Lung (tissue), 11 donors: ENCODE measurements at regions not wholly inside any gene's neighbourhood (a gene's known extent, or its start where the extent isn't known, plus 50 kb on each side); places are given as distances from the start of the nearest gene placed in this dataset.
A peak's percentile ranks its signal among the peaks of the same experiment; 100 is the strongest.

ENCODE experiments used
- ATAC-seq: fragments of 200-7000 bp; cut with Tn5 transposase; one replicate; pipeline ENCODE4 v1.9.1; 2020; ENCODE audit warnings: moderate number of reproducible peaks; ENCODE audit not compliant: insufficient read depth, low FRiP score
- DNase-seq, 3 donors: peaks; one replicate each; pipeline ENCODE4 v3.0.0-alpha.2; 2013 to 2017
- H3K27ac ChIP-seq, 2 donors: one replicate each; pipeline ENCODE4 v1.5.1; 2013; ENCODE audit warnings: mild to moderate bottlenecking in 2 of 2, moderate library complexity in 2 of 2, control low read depth in 1 of 2, inconsistent platforms in 1 of 2, low read depth in 1 of 2, low read length in 1 of 2
- H3K27me3 ChIP-seq, 3 donors: one replicate each; pipeline ENCODE4 v1.5.1; 2013; ENCODE audit warnings: low read length in 2 of 3; ENCODE audit not compliant: control insufficient read depth in 3 of 3, insufficient read depth in 3 of 3
- H3K36me3 ChIP-seq, 4 donors: one replicate each; pipeline ENCODE4 v1.5.1; 2013; ENCODE audit warnings: low read length in 4 of 4, mild to moderate bottlenecking in 1 of 4, moderate library complexity in 1 of 4; ENCODE audit not compliant: control insufficient read depth in 4 of 4, insufficient read depth in 4 of 4
- H3K4me1 ChIP-seq, 5 donors: one replicate each; pipeline ENCODE4 v1.5.1; 2013; ENCODE audit warnings: low read length in 5 of 5, mild to moderate bottlenecking in 2 of 5, moderate library complexity in 1 of 5; ENCODE audit not compliant: control insufficient read depth in 5 of 5, insufficient read depth in 5 of 5
- H3K4me3 ChIP-seq: one replicate; pipeline ENCODE4 v1.5.1; 2013; ENCODE audit warnings: mild to moderate bottlenecking, control low read depth, moderate library complexity
- H3K9ac ChIP-seq, 2 donors: one replicate each; pipeline ENCODE4 v1.5.1; 2013; ENCODE audit warnings: low read length in 2 of 2, control low read depth in 1 of 2; ENCODE audit not compliant: insufficient read depth in 1 of 2
- H3K9me3 ChIP-seq, 4 donors: one replicate each; pipeline ENCODE4 v1.5.1; 2013; ENCODE audit warnings: low read length in 3 of 4, mild to moderate bottlenecking in 1 of 4, moderate library complexity in 1 of 4; ENCODE audit not compliant: control insufficient read depth in 4 of 4, insufficient read depth in 3 of 4
- WGBS, 2 donors: extraction: QIAGEN DNeasy Blood & Tissue Kit; methylation state at CpG; one replicate each; pipeline ENCODE4 v1.1.7; 2013; 5-methylcytosine and 5-hydroxymethylcytosine counted together
- TF ChIP-seq, protein P1 (sequence below): IDR thresholded peaks from 2 replicates; pipeline ENCODE4 v1.5.1; 2012; ENCODE audit warnings: mild to moderate bottlenecking; ENCODE audit errors: control extremely low read depth, extremely low read depth
- donor health status: control.
- donor health status: control.
- donor health status: Bipolar disorder and iron deficiency.
- donor health status: healthy.
- donor health status: DM: yes; HTN: yes; CAD: no.

DNA sequence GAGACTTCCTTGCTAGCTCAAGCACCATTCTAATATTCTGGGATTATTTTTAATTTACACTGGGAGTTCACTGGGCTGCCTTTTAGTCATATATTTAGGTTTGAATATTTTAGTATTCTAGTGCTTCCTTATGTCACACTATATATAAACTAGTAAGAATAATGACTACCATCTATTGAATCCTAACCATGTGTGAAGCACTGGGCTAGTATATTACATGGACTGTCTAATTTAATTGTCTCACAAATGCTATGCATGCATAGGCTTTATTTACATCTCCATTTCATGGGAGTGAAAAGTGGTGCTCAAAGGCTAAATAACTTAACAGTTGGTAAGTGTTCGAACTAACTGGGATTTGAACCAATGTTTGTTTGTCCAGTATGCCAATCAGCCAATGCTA lies 272.4 kb downstream of the RND3 start:
- DNase-seq (no peak), ATAC-seq (no peak)
- Histone ChIP-seq H3K9me3 (peaks cover 0 to 5% (median 0%) of the 10 kb centered on the region in 4 donors), H3K27ac (no peak overlapping the region), H3K27me3 (no peaks in the 10 kb centered on the region), H3K4me3 (no peak overlapping the region), H3K9ac (no peak overlapping the region), H3K4me1 (peaks cover 0 to 25% (median 0%) of the 10 kb centered on the region in 5 donors), H3K36me3 (no peaks in the 10 kb centered on the region)
- 73 to 91% methylated on average over 1 of the region's 1 CpG for WGBS, 2 donors
- TF ChIP-seq, protein P1, sequence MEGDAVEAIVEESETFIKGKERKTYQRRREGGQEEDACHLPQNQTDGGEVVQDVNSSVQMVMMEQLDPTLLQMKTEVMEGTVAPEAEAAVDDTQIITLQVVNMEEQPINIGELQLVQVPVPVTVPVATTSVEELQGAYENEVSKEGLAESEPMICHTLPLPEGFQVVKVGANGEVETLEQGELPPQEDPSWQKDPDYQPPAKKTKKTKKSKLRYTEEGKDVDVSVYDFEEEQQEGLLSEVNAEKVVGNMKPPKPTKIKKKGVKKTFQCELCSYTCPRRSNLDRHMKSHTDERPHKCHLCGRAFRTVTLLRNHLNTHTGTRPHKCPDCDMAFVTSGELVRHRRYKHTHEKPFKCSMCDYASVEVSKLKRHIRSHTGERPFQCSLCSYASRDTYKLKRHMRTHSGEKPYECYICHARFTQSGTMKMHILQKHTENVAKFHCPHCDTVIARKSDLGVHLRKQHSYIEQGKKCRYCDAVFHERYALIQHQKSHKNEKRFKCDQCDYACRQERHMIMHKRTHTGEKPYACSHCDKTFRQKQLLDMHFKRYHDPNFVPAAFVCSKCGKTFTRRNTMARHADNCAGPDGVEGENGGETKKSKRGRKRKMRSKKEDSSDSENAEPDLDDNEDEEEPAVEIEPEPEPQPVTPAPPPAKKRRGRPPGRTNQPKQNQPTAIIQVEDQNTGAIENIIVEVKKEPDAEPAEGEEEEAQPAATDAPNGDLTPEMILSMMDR = no peak

DNA sequence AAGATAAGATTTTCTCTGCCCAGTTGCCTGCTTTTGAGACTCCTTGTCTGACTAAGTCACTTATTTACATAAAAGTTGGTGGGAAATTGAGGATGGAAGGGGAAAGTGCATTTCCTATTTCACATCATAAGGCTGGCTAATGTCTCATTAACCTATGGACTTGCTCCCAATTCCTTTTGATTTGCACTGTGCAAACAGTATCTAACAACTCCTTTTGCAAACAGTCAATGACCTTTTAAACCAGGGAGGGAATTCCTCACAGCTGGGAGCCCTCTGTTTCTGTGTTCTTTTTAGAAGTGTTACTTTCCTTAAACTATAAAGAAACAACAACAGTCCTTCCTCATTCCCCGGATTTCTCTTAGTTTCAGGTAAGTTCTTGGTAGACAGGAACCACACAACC lies 272.8 kb downstream of the RND3 start:
- peak in 2 of 3 donors; percentile 46 to 47 for DNase-seq
- H3K9ac ChIP-seq = no peak overlapping the region
- H3K36me3 ChIP-seq = no peaks in the 10 kb centered on the region
- H3K27me3 ChIP-seq = no peaks in the 10 kb centered on the region
- TF ChIP-seq, protein P1 = no peak
- peaks cover 0 to 5% (median 0%) of the 10 kb centered on the region in 4 donors for H3K9me3 ChIP-seq
- ATAC-seq = no peak
- H3K4me1 ChIP-seq = peaks cover 0 to 25% (median 0%) of the 10 kb centered on the region in 5 donors
- WGBS, 2 donors = 30% methylated on average over 1 of the region's 1 CpG
- no peak overlapping the region for H3K4me3 ChIP-seq
- H3K27ac ChIP-seq = no peak overlapping the region

- ATAC-seq = no peak
Observed at GRCh38 chr2:150212722-150213171, 274.7 kb downstream of the RND3 start.

More at GRCh38 chr2:150212722-150213171, 274.7 kb downstream of the RND3 start:
- DNase-seq = peak in 2 of 3 donors; percentile 32 to 52
- Histone ChIP-seq H3K4me3 (no peak overlapping the region), H3K9ac (no peak overlapping the region), H3K36me3 (no peaks in the 10 kb centered on the region), H3K27me3 (no peaks in the 10 kb centered on the region), H3K9me3 (no peaks in the 10 kb centered on the region), H3K27ac (no peak overlapping the region), H3K4me1 (peaks cover 0 to 32% (median 0%) of the 10 kb centered on the region in 5 donors)
- WGBS, 2 donors = 71 to 72% methylated on average over 4 of the region's 4 CpGs
- TF ChIP-seq, protein P1 = no peak
